ENCODE measurements at regions not wholly inside any gene's neighbourhood (a gene's known extent, or its start where the extent isn't known, plus 50 kb on each side); places are given as distances from the start of the nearest gene placed in this dataset.
"Not testable (repeated sequence)": the region's sequence is repeated elsewhere in the genome, so short reads cannot be mapped to it uniquely, and the experiment has no call there.

- DNase-seq (ENCODE audit: low read depth in 2 of 2) = no peak
Measured at GRCh38 chr6:6412700-6413099, 92.2 kb upstream of the F13A1 start.

- no peak for DNase-seq (ENCODE audit: low read depth in 2 of 2)
Measured at GRCh38 chr6:6414931-6415330, 94.5 kb upstream of the F13A1 start.

- DNase-seq (ENCODE audit: low read depth in 2 of 2) = no peak
Measured at GRCh38 chr6:6417475-6417874, 97.0 kb upstream of the F13A1 start.

- no peak for DNase-seq (ENCODE audit: low read depth in 2 of 2)
Measured at GRCh38 chr6:6418421-6418820, 98.0 kb upstream of the F13A1 start.

GRCh38 chr6:6420107-6420506 lies 99.6 kb upstream of the F13A1 start:
- DNase-seq (ENCODE audit: low read depth in 2 of 2) = no peak

- no peak for DNase-seq (ENCODE audit: low read depth in 2 of 2)
Measured at GRCh38 chr6:6434151-6434550, 113.7 kb upstream of the F13A1 start.

DNA sequence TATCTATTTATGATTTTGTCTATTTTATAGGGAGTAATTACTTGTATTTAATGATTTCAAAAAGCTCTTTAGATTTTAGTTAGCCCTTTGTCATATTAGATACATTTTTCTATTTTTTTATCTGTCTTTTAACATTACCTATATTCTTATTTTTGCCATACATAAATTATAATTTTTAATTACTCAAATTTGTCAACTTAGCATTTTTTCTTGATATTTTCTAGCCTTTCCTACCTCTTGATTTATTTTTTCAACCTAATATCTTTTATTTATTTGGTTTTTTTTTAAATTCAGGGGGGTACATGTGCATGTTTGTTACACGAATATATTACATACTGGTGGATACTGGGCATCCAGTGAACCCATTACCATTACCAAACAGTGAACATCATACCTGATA lies 114.3 kb upstream of the F13A1 start:
- no peak for DNase-seq (ENCODE audit: low read depth in 2 of 2)

DNA sequence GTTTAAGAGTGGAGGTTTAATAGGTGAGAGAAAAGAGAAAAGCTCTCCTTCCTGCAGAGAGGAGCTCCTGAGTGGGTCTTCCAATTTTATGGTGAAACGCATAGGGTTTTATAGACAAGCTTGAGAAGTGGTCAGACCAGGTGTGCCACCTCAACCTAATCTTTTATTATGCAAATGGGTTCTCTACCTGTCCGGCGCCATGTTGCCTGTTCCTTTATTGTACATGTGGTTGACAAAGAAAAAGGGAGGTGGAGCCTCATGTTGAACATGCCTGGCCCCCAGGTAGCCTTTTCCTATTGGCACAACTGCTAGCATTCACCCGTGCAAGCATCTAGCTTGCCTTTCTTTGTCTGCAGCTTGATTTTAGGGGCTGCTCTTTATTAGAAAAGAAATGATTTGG lies 115.9 kb upstream of the F13A1 start:
- DNase-seq (ENCODE audit: low read depth in 2 of 2) = no peak

GRCh38 chr6:6436946-6437345 lies 116.5 kb upstream of the F13A1 start:
- no peak for DNase-seq (ENCODE audit: low read depth in 2 of 2)

GRCh38 chr6:6438286-6438685 lies 117.8 kb upstream of the F13A1 start:
- no peak for DNase-seq (ENCODE audit: low read depth in 2 of 2)

DNA sequence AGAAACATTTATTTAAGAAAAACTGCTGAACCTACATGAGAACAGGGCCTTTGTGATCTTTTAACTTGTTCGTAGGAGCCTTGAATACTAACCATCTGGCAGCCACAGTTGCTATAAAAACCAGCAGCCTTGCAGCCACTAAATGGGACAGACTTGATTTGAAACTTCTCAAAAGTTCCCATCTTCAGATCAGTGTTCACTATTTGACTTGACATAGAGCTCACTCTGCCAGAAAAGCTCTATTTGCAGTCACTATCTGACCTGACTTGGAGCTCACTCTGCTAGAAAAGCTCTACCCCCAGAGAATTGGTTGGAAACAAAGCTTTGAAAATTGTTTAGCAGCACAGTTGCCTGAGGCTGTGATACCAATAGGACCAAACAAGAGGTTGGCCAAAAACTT lies 119.3 kb upstream of the F13A1 start:
- DNase-seq (ENCODE audit: low read depth in 2 of 2) = no peak

DNA sequence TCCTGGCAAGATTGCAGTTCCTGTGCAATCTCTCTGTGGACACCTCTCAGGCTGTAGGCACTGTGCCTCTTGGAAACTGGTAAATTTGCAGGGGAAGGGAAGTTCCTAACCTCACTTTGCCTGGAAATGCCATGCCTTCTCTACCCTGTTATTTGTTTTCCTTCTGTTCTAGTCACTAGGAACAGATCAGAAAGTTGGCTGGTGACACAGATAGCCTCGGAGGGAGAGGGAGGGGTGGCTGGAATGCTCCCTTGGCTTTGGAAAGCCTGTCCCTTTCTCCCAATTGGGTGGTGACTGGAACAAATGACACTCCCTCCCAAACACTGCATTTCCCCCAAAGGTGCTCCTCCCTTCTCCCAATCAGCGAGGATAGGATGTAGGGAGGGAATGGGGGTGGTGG lies 131.5 kb upstream of the F13A1 start:
- no peak for DNase-seq (ENCODE audit: low read depth in 2 of 2)

DNA sequence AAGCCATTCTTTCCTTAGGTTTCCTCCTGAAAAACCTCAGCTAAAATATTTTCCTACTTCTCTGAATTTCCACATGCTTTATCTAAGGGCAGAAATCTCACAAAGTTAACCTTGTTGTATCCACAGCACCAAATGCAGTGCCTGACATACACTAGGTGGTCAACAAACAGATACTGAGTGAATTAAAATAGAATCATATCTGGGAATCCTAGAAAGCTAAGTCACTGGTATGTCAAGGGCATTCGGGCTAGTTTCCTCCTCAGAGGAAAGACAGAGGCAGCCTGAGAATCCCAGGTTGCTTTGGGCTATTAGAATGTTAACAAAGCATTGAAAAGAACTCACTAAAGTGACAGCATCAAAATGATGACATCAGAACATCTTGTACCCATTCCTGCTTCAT lies 132.7 kb upstream of the F13A1 start:
- no peak for DNase-seq (ENCODE audit: low read depth in 2 of 2)

GRCh38 chr6:6455272-6455671 lies 133.2 kb upstream of the LY86 start:
- no peak for DNase-seq (ENCODE audit: low read depth in 2 of 2)

DNA sequence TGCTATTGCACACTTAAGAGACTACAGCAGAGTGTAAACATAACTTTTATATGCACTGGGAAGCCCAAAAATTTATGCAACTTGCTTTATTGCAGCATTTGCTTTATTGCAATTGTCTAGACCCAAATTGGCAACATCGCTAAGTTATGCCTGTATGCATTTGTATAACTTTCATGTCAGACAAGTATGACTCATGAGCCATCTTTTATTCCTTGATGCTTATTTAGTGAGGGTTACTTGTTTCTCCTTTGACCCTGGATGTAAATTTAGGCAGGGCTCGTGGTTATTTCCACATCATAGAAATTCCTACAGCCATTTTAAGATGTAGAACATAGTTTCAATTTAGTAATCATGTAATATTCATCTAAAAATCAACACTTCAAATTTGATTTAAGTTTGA lies 130.3 kb upstream of the LY86 start:
- DNase-seq (ENCODE audit: low read depth in 2 of 2) = no peak

- not testable (repeated sequence) for DNase-seq (ENCODE audit: low read depth in 2 of 2)
Measured at GRCh38 chr6:6459963-6460362, 128.6 kb upstream of the LY86 start.

GRCh38 chr6:6460416-6460815 lies 128.1 kb upstream of the LY86 start:
- no peak for DNase-seq (ENCODE audit: low read depth in 2 of 2)

DNA sequence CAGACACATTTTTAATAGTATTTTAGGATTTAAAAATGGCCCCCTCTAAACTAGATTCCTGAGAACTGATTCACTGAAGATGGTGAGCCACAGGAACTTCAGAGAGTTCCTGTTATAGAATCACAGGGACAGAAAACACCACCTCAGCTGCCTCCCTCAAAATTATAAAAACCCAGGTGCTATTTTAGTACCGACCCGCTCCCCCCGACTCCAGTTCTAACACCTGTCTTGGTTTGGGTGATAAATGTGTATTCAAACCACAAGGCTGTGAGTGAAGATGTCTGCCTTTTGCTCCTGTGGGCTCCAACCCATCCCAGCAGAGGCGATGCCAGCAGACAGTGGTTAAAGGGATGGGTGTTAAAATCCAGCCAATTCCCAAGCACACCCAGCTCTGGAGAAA lies 127.4 kb upstream of the LY86 start:
- DNase-seq (ENCODE audit: low read depth in 2 of 2) = no peak

- no peak for DNase-seq (ENCODE audit: low read depth in 2 of 2)
Measured at GRCh38 chr6:6466967-6467761, 121.4 kb upstream of the LY86 start.

GRCh38 chr6:6469074-6469473 lies 119.4 kb upstream of the LY86 start:
- no peak for DNase-seq (ENCODE audit: low read depth in 2 of 2)

GRCh38 chr6:6470123-6470522 lies 118.4 kb upstream of the LY86 start:
- no peak for DNase-seq (ENCODE audit: low read depth in 2 of 2)

DNA sequence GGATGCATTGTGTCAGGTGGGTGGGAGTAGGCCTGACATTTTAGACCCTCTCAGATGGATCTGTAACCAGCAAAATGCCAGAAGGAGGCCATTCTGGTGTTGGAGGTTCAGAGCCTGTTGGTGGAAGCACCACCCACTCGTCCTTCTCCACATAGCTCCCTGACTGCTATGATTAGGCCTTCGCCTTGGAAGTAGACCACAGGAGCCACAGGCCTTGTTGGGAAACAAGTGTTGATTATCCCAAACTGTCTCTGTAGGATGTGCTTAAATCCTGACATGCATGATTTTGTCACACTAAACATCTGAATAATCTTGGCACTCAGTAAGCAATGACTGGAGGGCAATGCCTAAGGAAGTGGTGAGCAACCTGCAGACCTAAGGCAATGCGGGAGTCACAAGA lies 117.2 kb upstream of the LY86 start:
- no peak for DNase-seq (ENCODE audit: low read depth in 2 of 2)

DNA sequence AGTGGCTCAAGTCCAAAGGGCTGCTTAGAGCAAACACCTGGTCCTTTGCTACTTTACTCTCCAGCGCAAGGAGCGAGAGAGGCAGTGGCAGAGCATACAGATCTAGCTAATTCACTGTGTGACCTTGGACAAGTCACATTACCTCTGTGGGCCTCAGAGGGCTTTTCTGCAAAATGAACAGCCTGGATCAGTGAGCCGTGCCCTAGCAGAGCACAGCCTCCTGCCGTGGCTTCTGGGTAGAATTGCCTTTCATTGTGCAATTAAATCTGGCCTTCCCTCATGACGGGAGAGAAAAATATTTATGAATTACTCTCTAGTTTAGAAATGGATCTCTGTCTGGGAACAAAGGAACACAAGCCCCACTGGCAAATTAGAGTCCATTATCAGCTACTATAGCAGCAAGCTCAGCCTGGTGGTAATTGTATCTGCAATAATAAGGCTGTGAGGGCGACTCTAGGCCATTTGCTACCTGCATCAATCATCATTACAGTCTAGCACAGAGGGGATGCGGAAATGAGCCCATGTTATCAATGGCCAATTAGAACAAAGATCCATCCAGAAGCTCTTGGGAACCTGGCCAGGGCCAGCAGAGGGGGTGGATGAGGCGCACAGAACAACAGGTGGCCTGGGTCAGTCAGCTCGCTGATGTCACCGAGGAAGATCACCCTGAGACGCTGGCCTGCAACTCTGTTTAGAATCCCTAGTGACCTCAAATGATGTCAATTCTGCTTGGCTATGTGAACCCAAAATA lies 114.2 kb upstream of the LY86 start:
- DNase-seq (ENCODE audit: low read depth in 2 of 2) = no peak
